ENCODE measurements at regions not wholly inside any gene's neighbourhood (a gene's known extent, or its start where the extent isn't known, plus 50 kb on each side); places are given as distances from the start of the nearest gene placed in this dataset.

DNA sequence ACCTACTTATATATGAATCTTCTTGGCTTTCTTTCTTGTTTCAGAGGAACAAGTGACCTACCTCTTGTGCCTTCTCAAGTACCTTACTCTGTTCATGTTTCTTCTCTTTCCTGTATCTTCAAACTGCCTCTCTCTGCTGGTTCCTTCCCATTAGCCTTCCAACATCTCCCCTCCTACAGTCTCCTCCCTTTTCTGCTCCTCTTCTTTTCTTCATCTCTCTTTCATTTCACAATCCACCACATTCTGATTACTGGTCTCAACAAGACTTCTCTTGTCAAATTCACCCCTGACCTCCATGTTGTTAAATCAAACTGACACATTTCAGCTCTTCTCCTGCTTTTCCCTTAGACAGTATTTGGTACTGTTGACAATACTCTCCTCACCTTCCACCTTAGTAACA is 95.6 kb downstream of the BRMS1L start:
- TF ChIP-seq EZH2 (IDR thresholded peaks at IDR 0.05) (no peak), POLR2AphosphoS5 (IDR thresholded peaks at IDR 0.05; ENCODE audit: low read depth, low read length) (no peak), EZH2phosphoT487 (IDR thresholded peaks at IDR 0.05; ENCODE audit: borderline replicate concordance) (no peak), SIN3A (IDR thresholded peaks at IDR 0.05; ENCODE audit: low read depth) (no peak)
- TF ChIP-seq, protein P1, sequence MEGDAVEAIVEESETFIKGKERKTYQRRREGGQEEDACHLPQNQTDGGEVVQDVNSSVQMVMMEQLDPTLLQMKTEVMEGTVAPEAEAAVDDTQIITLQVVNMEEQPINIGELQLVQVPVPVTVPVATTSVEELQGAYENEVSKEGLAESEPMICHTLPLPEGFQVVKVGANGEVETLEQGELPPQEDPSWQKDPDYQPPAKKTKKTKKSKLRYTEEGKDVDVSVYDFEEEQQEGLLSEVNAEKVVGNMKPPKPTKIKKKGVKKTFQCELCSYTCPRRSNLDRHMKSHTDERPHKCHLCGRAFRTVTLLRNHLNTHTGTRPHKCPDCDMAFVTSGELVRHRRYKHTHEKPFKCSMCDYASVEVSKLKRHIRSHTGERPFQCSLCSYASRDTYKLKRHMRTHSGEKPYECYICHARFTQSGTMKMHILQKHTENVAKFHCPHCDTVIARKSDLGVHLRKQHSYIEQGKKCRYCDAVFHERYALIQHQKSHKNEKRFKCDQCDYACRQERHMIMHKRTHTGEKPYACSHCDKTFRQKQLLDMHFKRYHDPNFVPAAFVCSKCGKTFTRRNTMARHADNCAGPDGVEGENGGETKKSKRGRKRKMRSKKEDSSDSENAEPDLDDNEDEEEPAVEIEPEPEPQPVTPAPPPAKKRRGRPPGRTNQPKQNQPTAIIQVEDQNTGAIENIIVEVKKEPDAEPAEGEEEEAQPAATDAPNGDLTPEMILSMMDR (IDR thresholded peaks at IDR 0.05 in 2 of 3, conservative IDR thresholded peaks at IDR 0.05 in 1 of 3; ENCODE audit: borderline replicate concordance in 1 of 3, insufficient read depth in 1 of 3, low read depth in 2 of 3, low read length in 2 of 3): no peak

Measured in HCT116 (cell line).